MM.1S (cell line): ENCODE measurements at regions not wholly inside any gene's neighbourhood (a gene's known extent, or its start where the extent isn't known, plus 50 kb on each side); places are given as distances from the start of the nearest gene placed in this dataset.

Experiments
- DNase-seq: peaks from one replicate; pipeline ENCODE4 v3.0.0-alpha.2; 2015
- H2AFZ ChIP-seq: fragments of 300-600 bp; sonication (generic); 2 replicates; pipeline ENCODE4 v1.6.0; 2016; ENCODE audit warnings: antibody characterized with exemption, low read length
- H3F3A ChIP-seq: fragments of 300-600 bp; sonication (generic); 2 replicates; pipeline ENCODE4 v1.6.1; 2016; ENCODE audit warnings: mild to moderate bottlenecking, antibody characterized with exemption, low read length, moderate library complexity, mixed read lengths; ENCODE audit not compliant: insufficient read depth
- H3K27ac ChIP-seq: fragments of 300-600 bp; sonication (generic); 2 replicates; pipeline ENCODE4 v1.5.1; 2016; ENCODE audit warnings: mild to moderate bottlenecking, low read length
- H3K27me3 ChIP-seq: fragments of 300-600 bp; sonication (generic); replicated peaks from 2 replicates; pipeline ENCODE4 v1.6.0; 2016; ENCODE audit warnings: low read length; ENCODE audit not compliant: insufficient read depth
- H3K36me3 ChIP-seq: fragments of 300-600 bp; sonication (generic); replicated peaks from 2 replicates; pipeline ENCODE4 v1.6.1; 2016; ENCODE audit warnings: mild to moderate bottlenecking, low read length, mixed read lengths; ENCODE audit not compliant: insufficient read depth
- H3K4me1 ChIP-seq: fragments of 300-600 bp; sonication (generic); 2 replicates; pipeline ENCODE4 v1.6.1; 2016; ENCODE audit warnings: low read length, mixed read lengths
- H3K4me2 ChIP-seq: fragments of 300-600 bp; sonication (generic); 2 replicates; pipeline ENCODE4 v1.6.0; 2016; ENCODE audit warnings: low read depth, low read length
- H3K4me3 ChIP-seq: fragments of 300-600 bp; sonication (generic); 2 replicates; pipeline ENCODE4 v1.5.1; 2016; ENCODE audit warnings: low read length, mixed read lengths
- H3K79me2 ChIP-seq: fragments of 300-600 bp; sonication (generic); 2 replicates; pipeline ENCODE4 v1.6.1; 2016; ENCODE audit warnings: mixed run types, low read length, mixed read lengths
- H3K9ac ChIP-seq: fragments of 300-600 bp; sonication (generic); 2 replicates; pipeline ENCODE4 v1.6.1; 2016; ENCODE audit warnings: low read length, mixed read lengths
- H3K9me2 ChIP-seq: fragments of 300-600 bp; sonication (generic); replicated peaks from 2 replicates; pipeline ENCODE4 v1.6.1; 2016; ENCODE audit warnings: mild to moderate bottlenecking, low read length, mixed read lengths; ENCODE audit not compliant: insufficient read depth
- H3K9me3 ChIP-seq: fragments of 300-600 bp; sonication (generic); replicated peaks from 2 replicates; pipeline ENCODE4 v1.6.1; 2016; ENCODE audit warnings: mild to moderate bottlenecking, low read length, mixed read lengths; ENCODE audit not compliant: insufficient read depth
- H4K20me1 ChIP-seq: fragments of 300-600 bp; sonication (generic); 2 replicates; pipeline ENCODE4 v1.6.1; 2016; ENCODE audit warnings: mild to moderate bottlenecking, low read length, moderate library complexity, mixed read lengths; ENCODE audit not compliant: insufficient read depth
- EZH2 ChIP-seq: fragments of 300-600 bp; sonication (generic); optimal IDR thresholded peaks from 2 replicates; pipeline ENCODE3; 2017; ENCODE audit warnings: low read depth, mild to moderate bottlenecking, antibody characterized with exemption, low read length, mixed read lengths
- EZH2phosphoT487 ChIP-seq: fragments of 300-600 bp; sonication (generic); IDR thresholded peaks from 2 replicates; pipeline ENCODE4 v1.6.1; 2018; ENCODE audit warnings: antibody characterized with exemption, low read length
- TF ChIP-seq, protein P1 (sequence below): fragments of 300-600 bp; sonication (generic); IDR thresholded peaks from 2 replicates; pipeline ENCODE4 v1.5.1; 2016; ENCODE audit warnings: antibody characterized with exemption, low read length, mixed read lengths

DNA sequence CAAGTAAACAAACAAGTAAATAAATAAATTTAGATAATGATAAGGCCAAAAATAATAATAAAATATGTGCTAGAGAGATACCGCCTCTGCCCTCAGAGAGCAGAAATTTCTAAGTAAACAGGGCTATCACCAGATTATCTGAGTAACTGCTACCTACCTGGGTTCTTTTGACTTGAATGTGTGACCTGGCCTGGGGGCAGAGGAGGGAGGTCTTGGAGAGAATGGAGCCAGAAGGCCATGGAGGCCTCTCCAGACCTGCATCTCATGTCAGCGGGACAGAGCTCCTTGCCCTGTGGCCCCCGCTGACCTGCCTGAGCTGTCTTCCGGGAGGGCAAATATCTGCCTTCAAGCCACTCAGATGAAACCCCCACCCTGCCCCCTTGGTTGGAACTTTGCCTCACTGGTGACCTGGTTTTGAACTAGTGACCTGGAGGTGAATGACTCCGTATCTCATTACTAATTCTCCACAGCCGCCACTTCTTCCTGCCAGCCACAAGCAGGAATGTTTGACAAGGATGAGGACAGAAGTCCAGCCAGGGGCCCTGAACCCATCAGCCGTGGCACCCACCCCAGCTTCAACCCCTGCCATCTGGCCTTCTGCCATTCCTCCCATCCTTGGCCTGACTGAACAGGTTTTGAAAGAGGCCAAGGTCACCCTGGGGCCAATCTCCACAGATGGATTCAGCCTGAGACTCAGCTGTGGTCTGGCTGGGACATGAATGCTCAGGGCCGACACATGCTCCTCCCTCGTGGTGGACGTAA lies 86.8 kb upstream of the PARP11 start:
- Histone ChIP-seq H3K4me1 (no peaks in the 10 kb centered on the region), H3K9me3 (no peaks in the 10 kb centered on the region), H3K27ac (no peak overlapping the region), H3K9me2 (no peaks in the 10 kb centered on the region), H3K4me3 (no peak overlapping the region), H4K20me1 (no peaks in the 10 kb centered on the region), H2AFZ (no peak overlapping the region), H3K4me2 (no peak overlapping the region), H3F3A (no peaks in the 10 kb centered on the region), H3K9ac (no peak overlapping the region), H3K27me3 (no peaks in the 10 kb centered on the region), H3K36me3 (no peaks in the 10 kb centered on the region), H3K79me2 (no peaks in the 10 kb centered on the region)
- no peak for DNase-seq
- no peak for TF ChIP-seq EZH2
- TF ChIP-seq EZH2phosphoT487 = no peak
- TF ChIP-seq, protein P1, sequence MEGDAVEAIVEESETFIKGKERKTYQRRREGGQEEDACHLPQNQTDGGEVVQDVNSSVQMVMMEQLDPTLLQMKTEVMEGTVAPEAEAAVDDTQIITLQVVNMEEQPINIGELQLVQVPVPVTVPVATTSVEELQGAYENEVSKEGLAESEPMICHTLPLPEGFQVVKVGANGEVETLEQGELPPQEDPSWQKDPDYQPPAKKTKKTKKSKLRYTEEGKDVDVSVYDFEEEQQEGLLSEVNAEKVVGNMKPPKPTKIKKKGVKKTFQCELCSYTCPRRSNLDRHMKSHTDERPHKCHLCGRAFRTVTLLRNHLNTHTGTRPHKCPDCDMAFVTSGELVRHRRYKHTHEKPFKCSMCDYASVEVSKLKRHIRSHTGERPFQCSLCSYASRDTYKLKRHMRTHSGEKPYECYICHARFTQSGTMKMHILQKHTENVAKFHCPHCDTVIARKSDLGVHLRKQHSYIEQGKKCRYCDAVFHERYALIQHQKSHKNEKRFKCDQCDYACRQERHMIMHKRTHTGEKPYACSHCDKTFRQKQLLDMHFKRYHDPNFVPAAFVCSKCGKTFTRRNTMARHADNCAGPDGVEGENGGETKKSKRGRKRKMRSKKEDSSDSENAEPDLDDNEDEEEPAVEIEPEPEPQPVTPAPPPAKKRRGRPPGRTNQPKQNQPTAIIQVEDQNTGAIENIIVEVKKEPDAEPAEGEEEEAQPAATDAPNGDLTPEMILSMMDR = no peak

DNA sequence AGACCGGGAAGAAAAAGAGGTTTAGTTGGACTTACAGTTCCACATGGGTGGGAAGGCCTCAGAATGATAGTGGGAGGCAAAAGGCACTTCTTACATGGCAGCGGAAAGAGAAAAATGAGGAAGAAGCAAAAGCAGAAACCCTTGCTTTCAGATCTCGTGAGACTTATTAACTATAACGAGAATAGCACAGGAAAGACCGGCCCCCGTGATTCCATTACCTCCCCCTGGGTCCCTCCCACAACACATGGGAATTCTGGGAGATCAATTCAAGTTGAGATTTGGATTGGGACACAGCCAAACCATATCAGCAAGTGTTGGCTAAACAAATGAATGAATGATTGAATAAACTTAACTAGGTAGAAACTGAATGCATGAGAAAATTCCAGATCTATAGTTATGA lies 85.3 kb upstream of the PARP11 start:
- Histone ChIP-seq H3K9me2 (no peaks in the 10 kb centered on the region), H3K36me3 (no peaks in the 10 kb centered on the region), H2AFZ (no peak overlapping the region), H3K4me3 (no peak overlapping the region), H3K9me3 (no peaks in the 10 kb centered on the region), H3F3A (no peaks in the 10 kb centered on the region), H3K4me2 (no peak overlapping the region), H4K20me1 (no peaks in the 10 kb centered on the region), H3K79me2 (no peaks in the 10 kb centered on the region), H3K9ac (no peak overlapping the region), H3K27me3 (no peaks in the 10 kb centered on the region), H3K4me1 (no peaks in the 10 kb centered on the region), H3K27ac (no peak overlapping the region)
- TF ChIP-seq, protein P1 = no peak
- TF ChIP-seq EZH2phosphoT487 (no peak), EZH2 (no peak)
- no peak for DNase-seq

DNA sequence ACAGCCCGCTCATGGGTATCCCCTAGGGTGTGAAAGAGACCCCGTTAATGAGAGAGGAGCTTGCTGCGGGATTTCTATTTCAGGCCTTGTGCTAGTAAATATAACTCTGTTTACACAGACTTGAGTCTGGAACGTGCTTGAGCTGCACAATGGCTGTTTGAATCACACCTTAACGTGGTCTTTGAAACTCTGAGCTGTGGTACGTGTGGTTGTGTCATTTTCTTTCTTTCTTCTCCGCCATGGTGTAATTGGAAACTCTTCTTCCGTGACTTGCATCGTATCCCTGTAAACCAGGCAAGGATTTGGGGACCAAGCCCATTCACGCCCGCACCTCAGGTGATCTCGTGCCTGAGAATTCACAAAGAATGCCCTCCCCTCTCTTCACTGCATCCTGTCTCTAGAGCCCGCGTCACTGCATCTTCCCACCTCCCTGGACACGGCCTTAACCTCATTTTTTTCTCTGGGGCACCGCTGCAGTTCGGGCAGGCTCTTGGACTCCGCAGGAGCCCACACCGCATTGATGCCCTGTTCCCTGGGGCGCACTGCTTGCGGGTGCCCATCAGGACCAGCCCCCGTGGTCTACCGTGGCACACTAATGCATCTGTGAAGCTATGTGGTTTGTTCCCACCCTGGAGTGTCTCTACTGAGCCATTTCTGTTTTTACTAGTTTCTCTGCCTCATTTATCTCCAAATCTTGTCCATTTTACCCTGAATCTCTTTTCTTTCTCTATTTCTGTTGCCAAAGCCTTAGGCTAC lies 78.4 kb upstream of the PARP11 start:
- no peaks in the 10 kb centered on the region for H3K27me3 ChIP-seq
- H3K4me2 ChIP-seq = no peak overlapping the region
- no peaks in the 10 kb centered on the region for H3F3A ChIP-seq
- no peaks in the 10 kb centered on the region for H3K79me2 ChIP-seq
- H3K9me3 ChIP-seq = no peaks in the 10 kb centered on the region
- H3K9ac ChIP-seq = no peak overlapping the region
- no peak overlapping the region for H3K27ac ChIP-seq
- no peaks in the 10 kb centered on the region for H3K36me3 ChIP-seq
- no peaks in the 10 kb centered on the region for H4K20me1 ChIP-seq
- DNase-seq = no peak
- H3K9me2 ChIP-seq = no peaks in the 10 kb centered on the region
- H3K4me3 ChIP-seq = no peak overlapping the region
- no peaks in the 10 kb centered on the region for H3K4me1 ChIP-seq
- H2AFZ ChIP-seq = no peak overlapping the region
- no peak for TF ChIP-seq EZH2
- TF ChIP-seq EZH2phosphoT487 = no peak
- TF ChIP-seq, protein P1 = no peak
